Breast epithelium (tissue), 4 donors: ENCODE measurements at regions not wholly inside any gene's neighbourhood (a gene's known extent, or its start where the extent isn't known, plus 50 kb on each side); places are given as distances from the start of the nearest gene placed in this dataset.

Experiments
- DNase-seq, 2 donors: peaks; one replicate each; pipeline ENCODE4 v3.0.0-alpha.2; 2019; ENCODE audit warnings: low spot score in 2 of 2
- H3K27ac ChIP-seq, 2 donors: fragments of 200-600 bp; sonication (generic) in 1 of 2; one replicate each; pipeline ENCODE4 v1.5.1; 2016 to 2019; ENCODE audit warnings: mild to moderate bottlenecking in 1 of 2
- H3K27me3 ChIP-seq, 2 donors: fragments of 200-600 bp; sonication (generic) in 1 of 2; one replicate each; pipeline versions ENCODE4 v1.5.1 to v1.6.0; 2017 to 2019; ENCODE audit warnings: control low read depth in 1 of 2, mild to moderate bottlenecking in 1 of 2
- H3K36me3 ChIP-seq: fragments of 200-600 bp; one replicate; pipeline ENCODE4 v1.5.1; 2019
- H3K4me1 ChIP-seq, 2 donors: fragments of 200-600 bp; sonication (generic); one replicate each; pipeline ENCODE4 v1.5.1; 2016 to 2019; ENCODE audit warnings: control low read depth in 1 of 2
- H3K4me3 ChIP-seq, 3 donors: fragments of 200-600 bp; sonication (generic); 1 replicate in 2 of 3; 2 replicates in 1 of 3; pipeline ENCODE4 v1.5.1; 2016 to 2019; ENCODE audit warnings: mild to moderate bottlenecking in 3 of 3, moderate library complexity in 2 of 3
- H3K9me3 ChIP-seq, 2 donors: fragments of 200-600 bp; sonication (generic) in 1 of 2; one replicate each; pipeline ENCODE4 v1.5.1; 2016 to 2019; ENCODE audit warnings: control low read depth in 1 of 2
- POLR2A ChIP-seq: fragments of 450-650 bp; IDR thresholded peaks from one replicate; pipeline ENCODE4 v1.6.1; 2016; ENCODE audit warnings: antibody characterized with exemption, mild to moderate bottlenecking, moderate library complexity
- POLR2AphosphoS5 ChIP-seq, 3 donors: sonication (generic); formaldehyde crosslinking; IDR thresholded peaks; one replicate each; pipeline ENCODE4 v1.6.1; 2017; ENCODE audit warnings: antibody characterized with exemption in 3 of 3
- intact Hi-C: fragments of 100-400 bp; cut with DNase I; formaldehyde crosslinking; loops from one replicate; pipeline ENCODE4 v1.15.1; 2023; ENCODE audit warnings: low total_unique reads
- TF ChIP-seq, protein P1 (sequence below), 3 donors: fragments of 450-650 bp; IDR thresholded peaks; one replicate each; pipeline ENCODE4 v1.5.1; 2016 to 2017; ENCODE audit warnings: antibody characterized with exemption in 3 of 3, mild to moderate bottlenecking in 3 of 3, moderate library complexity in 3 of 3

DNA sequence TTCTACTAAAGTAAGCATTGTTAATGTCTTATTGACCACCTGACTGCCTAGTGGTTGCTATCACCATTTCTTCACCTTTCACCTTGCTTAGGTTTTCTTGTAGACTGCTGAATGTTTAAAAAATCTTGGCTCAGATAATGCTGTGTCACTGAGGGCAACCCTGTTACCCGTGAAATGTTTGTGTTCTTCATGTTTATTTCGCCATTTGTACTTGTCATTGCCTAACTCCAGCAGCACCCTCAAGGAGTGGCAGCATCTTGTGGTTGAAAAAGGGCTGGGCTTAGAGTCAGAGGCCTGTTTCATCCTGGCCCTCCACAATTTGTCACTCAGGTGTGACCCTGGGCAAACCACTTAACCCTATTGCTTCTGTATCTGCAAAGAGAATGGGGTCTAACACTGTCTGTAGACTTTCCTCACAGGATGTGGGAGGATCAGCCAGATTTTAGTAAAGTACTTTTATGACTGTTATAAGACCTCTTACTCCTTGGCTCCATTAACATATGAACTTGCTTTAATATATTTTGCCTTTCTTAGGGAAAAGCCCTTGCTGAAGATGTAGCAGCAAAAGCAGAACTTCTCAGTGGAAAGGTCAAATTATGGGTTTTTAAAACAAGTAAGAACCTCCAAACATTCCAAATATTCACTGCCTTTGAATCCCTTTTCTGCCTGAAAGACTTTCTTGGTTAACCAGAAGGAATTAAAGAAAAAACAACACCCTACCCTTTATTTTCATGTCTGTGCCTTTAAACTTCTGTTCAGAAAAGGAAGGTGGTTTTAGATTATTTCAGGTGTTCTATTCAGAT is 154.5 kb upstream of the C11orf87 start:
- intact Hi-C loops: no loop called here
- Histone ChIP-seq H3K4me3 (no peak overlapping the region), H3K4me1 (no peaks in the 10 kb centered on the region), H3K36me3 (no peaks in the 10 kb centered on the region), H3K27me3 (no peaks in the 10 kb centered on the region), H3K9me3 (peaks cover 7 to 18% of the 10 kb centered on the region in 2 donors), H3K27ac (no peak overlapping the region)
- TF ChIP-seq POLR2A (no peak), POLR2AphosphoS5 (IDR thresholded peaks at IDR 0.05) (no peak)
- TF ChIP-seq, protein P1, sequence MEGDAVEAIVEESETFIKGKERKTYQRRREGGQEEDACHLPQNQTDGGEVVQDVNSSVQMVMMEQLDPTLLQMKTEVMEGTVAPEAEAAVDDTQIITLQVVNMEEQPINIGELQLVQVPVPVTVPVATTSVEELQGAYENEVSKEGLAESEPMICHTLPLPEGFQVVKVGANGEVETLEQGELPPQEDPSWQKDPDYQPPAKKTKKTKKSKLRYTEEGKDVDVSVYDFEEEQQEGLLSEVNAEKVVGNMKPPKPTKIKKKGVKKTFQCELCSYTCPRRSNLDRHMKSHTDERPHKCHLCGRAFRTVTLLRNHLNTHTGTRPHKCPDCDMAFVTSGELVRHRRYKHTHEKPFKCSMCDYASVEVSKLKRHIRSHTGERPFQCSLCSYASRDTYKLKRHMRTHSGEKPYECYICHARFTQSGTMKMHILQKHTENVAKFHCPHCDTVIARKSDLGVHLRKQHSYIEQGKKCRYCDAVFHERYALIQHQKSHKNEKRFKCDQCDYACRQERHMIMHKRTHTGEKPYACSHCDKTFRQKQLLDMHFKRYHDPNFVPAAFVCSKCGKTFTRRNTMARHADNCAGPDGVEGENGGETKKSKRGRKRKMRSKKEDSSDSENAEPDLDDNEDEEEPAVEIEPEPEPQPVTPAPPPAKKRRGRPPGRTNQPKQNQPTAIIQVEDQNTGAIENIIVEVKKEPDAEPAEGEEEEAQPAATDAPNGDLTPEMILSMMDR (IDR thresholded peaks at IDR 0.05): no peak
- DNase-seq: no peak

DNA sequence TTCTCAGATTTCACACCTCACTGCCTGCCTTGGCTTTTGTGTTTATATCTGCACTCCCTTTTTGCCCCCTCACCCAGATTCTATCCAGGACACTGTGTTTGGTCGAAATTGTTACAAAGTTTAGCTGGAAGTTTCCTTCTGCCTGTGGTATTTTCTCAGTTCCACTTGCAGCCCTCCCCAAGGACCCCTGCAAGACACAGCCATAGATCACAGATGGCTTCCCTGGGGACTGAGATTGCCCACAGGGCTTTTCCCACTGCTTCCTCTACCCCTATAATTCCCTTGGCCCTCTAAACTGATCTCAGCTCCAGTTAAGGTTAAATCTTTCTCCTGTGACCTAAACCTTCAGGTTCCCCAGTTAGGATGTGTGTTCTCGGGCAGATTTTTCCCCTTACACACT is 146.1 kb upstream of the C11orf87 start:
- H3K4me3 ChIP-seq: no peak overlapping the region
- intact Hi-C loops: no loop called here
- peaks cover 2 to 4% of the 10 kb centered on the region in 2 donors for H3K9me3 ChIP-seq
- H3K27ac ChIP-seq: no peak overlapping the region
- no peaks in the 10 kb centered on the region for H3K36me3 ChIP-seq
- H3K4me1 ChIP-seq: no peaks in the 10 kb centered on the region
- no peak for DNase-seq
- TF ChIP-seq, protein P1 (IDR thresholded peaks at IDR 0.05): no peak
- no peak for TF ChIP-seq POLR2AphosphoS5 (IDR thresholded peaks at IDR 0.05)
- TF ChIP-seq POLR2A: no peak
- H3K27me3 ChIP-seq: no peaks in the 10 kb centered on the region

DNA sequence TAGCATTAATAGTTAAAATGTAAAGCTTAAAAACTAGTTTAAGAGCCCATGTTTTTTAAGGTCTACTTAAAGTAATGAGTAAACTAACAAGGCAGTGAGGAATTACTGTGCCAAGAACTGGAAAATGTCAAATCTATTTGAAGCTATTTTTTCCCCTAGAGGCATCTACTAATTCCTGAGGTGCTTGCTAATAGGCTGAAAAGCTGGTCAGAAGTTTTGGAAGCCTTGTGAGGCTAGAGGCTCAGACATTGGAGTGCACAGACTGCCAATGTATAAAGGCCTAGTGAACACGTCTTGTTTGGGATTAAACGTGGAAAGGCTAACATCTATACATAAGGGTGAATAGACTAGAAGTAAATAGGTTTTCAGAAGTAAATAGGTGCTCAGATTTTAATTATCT is 136.5 kb upstream of the C11orf87 start:
- DNase-seq: no peak
- Histone ChIP-seq H3K36me3 (no peaks in the 10 kb centered on the region), H3K4me3 (no peak overlapping the region), H3K27me3 (no peaks in the 10 kb centered on the region), H3K27ac (no peak overlapping the region), H3K4me1 (no peaks in the 10 kb centered on the region), H3K9me3 (peaks cover 10% of the 10 kb centered on the region in 2 donors)
- no peak for TF ChIP-seq POLR2A
- TF ChIP-seq POLR2AphosphoS5 (IDR thresholded peaks at IDR 0.05): no peak
- TF ChIP-seq, protein P1 (IDR thresholded peaks at IDR 0.05): no peak
- intact Hi-C loops: no loop called here

DNA sequence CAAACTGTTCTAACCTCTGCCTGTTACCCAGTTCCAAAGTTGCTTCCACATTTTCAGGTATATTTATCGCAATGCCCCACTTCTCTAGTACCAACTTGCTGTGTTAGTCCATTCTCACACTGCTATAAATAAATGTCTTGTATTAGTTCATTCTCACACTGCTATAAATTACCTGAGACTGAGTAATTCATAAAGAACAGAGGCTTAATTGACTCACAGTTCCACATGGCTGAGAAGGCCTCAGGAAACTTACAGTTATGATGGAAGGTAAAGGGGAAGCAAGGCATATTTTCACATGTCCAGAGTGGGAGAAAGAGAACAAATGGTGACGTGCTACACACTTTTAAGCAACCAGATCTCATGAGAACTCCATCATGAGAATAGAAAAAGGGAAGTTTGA is 130.4 kb upstream of the C11orf87 start:
- no peak overlapping the region for H3K27ac ChIP-seq
- no peaks in the 10 kb centered on the region for H3K4me1 ChIP-seq
- H3K36me3 ChIP-seq: no peaks in the 10 kb centered on the region
- no peaks in the 10 kb centered on the region for H3K9me3 ChIP-seq
- intact Hi-C loops: no loop called here
- TF ChIP-seq POLR2AphosphoS5 (IDR thresholded peaks at IDR 0.05) (no peak), POLR2A (no peak)
- TF ChIP-seq, protein P1 (IDR thresholded peaks at IDR 0.05): no peak
- DNase-seq: no peak
- no peaks in the 10 kb centered on the region for H3K27me3 ChIP-seq
- no peak overlapping the region for H3K4me3 ChIP-seq

DNA sequence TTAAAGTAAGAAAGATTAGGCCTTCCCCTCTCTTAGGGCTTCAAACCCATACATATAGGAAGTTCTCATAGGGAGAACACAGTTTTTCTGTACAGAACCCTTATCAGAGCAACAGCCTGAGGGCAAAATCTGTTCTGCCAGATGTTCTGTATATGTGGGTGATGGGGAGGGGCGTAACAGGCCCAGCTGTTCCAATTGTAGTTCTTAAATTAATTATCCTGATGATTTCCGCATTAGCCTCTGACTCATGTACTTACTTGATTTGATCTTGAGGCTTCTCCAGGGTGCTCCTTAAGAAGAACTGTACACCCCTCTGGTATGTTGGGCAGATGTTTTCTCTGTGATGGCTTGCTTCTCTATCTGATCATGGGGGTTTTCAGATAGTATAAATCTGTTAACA is 123.1 kb upstream of the C11orf87 start:
- Histone ChIP-seq H3K27ac (no peak overlapping the region), H3K4me1 (no peaks in the 10 kb centered on the region), H3K36me3 (no peaks in the 10 kb centered on the region), H3K4me3 (no peak overlapping the region), H3K9me3 (no peaks in the 10 kb centered on the region), H3K27me3 (no peaks in the 10 kb centered on the region)
- intact Hi-C loops: no loop called here
- no peak for TF ChIP-seq POLR2AphosphoS5 (IDR thresholded peaks at IDR 0.05)
- TF ChIP-seq, protein P1 (IDR thresholded peaks at IDR 0.05): no peak
- TF ChIP-seq POLR2A: no peak
- DNase-seq: no peak
